NB4 (cell line): ENCODE measurements at regions not wholly inside any gene's neighbourhood (a gene's known extent, or its start where the extent isn't known, plus 50 kb on each side); places are given as distances from the start of the nearest gene placed in this dataset.

ENCODE experiments used
- MYC ChIP-seq: IDR thresholded peaks from 2 replicates; pipeline ENCODE4 v1.6.1; 2011; ENCODE audit warnings: low read depth, low read length
- POLR2A ChIP-seq: IDR thresholded peaks from 2 replicates; pipeline ENCODE4 v1.6.1; 2011; ENCODE audit warnings: mild to moderate bottlenecking; ENCODE audit not compliant: insufficient read length; ENCODE audit errors: extremely low read depth

- TF ChIP-seq POLR2A (no peak), MYC (no peak)
Measured at GRCh38 chr13:90014038-90014437, 1333.4 kb upstream of the MIR17HG start.
